Fibroblast of the aortic adventitia (primary cell): ENCODE measurements at regions not wholly inside any gene's neighbourhood (a gene's known extent, or its start where the extent isn't known, plus 50 kb on each side); places are given as distances from the start of the nearest gene placed in this dataset.
A peak's percentile ranks its signal among the peaks of the same experiment; 100 is the strongest.

Source experiments
- DNase-seq: peaks from one replicate; pipeline ENCODE4 v3.0.0-alpha.2; 2010; ENCODE audit warnings: low read depth
- H3K4me3 ChIP-seq: 2 replicates; pipeline ENCODE4 v1.5.1; 2011; ENCODE audit warnings: low read depth, mild to moderate bottlenecking, control low read depth, low read length, moderate library complexity
- TF ChIP-seq, protein P1 (sequence below): IDR thresholded peaks from 2 replicates; pipeline ENCODE4 v1.5.1; 2011; ENCODE audit warnings: mild to moderate bottlenecking, low read length, control low read depth, inconsistent platforms; ENCODE audit not compliant: insufficient read depth

DNA sequence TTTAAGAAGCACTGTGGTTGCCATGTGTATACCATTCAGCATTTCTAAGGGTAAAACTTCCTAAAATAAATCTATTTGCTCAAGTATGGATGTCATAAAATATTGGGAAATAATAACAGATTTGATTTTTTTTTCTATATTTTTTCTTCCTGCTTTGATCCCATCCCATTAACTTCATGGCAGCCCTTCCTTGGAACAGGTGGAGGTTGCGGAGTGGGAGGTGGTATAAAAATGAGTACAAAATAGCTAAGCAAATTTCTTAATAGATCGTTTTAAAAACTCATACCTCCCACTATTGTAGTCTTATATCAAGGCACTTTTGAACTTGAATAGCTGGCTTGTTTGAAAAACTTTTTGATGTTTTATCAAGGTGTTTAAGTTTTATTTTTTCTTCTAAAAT, 152.1 kb upstream of the KYNU start:
- TF ChIP-seq, protein P1, sequence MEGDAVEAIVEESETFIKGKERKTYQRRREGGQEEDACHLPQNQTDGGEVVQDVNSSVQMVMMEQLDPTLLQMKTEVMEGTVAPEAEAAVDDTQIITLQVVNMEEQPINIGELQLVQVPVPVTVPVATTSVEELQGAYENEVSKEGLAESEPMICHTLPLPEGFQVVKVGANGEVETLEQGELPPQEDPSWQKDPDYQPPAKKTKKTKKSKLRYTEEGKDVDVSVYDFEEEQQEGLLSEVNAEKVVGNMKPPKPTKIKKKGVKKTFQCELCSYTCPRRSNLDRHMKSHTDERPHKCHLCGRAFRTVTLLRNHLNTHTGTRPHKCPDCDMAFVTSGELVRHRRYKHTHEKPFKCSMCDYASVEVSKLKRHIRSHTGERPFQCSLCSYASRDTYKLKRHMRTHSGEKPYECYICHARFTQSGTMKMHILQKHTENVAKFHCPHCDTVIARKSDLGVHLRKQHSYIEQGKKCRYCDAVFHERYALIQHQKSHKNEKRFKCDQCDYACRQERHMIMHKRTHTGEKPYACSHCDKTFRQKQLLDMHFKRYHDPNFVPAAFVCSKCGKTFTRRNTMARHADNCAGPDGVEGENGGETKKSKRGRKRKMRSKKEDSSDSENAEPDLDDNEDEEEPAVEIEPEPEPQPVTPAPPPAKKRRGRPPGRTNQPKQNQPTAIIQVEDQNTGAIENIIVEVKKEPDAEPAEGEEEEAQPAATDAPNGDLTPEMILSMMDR = no peak

DNA sequence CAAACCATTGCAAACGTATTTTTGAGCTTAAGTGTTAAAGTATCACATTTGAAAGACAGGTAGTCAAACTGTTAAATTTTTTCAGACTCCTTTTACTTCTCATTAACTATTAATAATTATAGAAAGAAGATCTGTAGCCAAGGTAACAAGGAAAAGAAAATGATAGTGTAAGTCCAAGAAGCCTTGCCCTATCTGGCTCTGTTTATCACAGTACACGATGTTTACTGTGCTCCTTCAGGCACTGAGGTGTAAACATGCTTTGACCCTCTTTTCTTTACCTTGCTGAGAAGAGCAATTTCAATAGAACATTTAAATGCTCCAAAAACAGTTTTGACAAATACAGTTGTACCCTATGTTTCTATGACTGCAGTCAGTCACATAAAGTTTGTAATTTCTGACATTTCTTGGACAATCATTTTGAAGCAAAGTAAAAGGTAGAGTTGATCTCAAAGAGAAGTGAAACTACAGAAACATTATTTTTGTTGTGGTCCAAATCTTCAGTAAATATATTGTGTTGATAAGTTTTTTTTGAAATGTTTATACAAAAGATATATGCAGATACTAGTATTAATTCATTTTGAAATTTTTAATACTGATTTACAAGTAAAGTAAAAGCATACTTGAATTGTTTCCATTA, 152.6 kb upstream of the KYNU start:
- no peak for DNase-seq
- TF ChIP-seq, protein P1 = no peak
- H3K4me3 ChIP-seq = no peak overlapping the region

More for the DNA sequence above, 152.1 kb upstream of the KYNU start:
- H3K4me3 ChIP-seq = no peak overlapping the region
- no peak for DNase-seq

DNA sequence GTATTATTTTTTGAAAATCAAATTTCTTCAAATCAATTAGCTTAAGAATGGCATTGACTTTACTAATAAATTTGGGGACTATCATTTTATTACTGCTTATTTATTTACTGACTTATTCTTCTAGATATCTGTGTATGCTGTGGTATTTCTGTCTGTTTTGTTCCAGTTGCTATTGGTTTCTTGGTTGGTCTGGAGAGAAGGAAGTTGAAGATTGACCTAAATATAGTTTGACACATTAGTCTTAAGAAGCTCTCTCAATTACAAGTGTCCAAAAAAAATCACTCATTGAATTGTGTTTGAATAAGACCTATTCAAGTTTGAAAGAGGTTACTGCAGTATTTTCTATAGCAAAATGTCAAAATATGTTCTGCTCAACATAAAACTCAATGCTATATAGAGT, 153.3 kb upstream of the KYNU start:
- DNase-seq = no peak
- no peak overlapping the region for H3K4me3 ChIP-seq
- TF ChIP-seq, protein P1 = no peak

DNA sequence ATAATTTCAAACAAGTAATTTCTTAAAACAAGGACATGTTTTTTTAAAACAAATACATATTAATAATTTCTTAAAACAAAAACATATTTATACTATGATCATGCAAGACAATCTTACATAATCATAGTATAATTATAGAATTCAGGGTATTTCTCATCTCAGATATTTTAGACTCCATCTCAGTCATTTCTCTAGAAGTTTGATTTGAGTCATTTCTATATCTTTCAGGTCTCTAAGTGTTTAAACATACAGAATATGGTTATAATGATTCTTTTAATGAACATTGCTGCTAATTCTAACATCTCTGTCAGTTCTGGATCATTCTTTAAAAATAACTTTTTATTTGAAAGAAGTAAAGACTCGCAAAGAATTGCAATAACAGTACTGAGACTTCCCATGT, 154.2 kb upstream of the KYNU start:
- TF ChIP-seq, protein P1 = no peak
- no peak overlapping the region for H3K4me3 ChIP-seq
- no peak for DNase-seq

DNA sequence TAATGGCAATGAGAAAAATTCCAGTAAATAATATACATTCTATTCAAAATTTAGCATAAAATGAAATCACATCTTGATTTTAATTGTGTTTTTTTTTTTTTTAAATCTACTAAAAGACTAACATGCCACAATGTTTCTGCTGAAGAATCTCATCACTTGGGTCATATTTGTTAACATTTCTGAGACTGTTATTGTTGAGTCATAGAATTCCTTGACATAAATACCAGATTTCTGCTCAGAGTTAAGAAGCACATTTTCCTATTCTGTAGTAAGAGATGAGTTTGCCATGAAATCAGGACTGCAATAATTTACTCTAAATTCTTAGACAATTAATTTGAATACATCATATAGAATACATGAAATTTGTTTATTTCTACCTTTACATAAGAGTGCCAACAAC, 154.9 kb upstream of the KYNU start:
- DNase-seq = peak; percentile 43
- H3K4me3 ChIP-seq = no peak overlapping the region
- TF ChIP-seq, protein P1 = no peak

DNA sequence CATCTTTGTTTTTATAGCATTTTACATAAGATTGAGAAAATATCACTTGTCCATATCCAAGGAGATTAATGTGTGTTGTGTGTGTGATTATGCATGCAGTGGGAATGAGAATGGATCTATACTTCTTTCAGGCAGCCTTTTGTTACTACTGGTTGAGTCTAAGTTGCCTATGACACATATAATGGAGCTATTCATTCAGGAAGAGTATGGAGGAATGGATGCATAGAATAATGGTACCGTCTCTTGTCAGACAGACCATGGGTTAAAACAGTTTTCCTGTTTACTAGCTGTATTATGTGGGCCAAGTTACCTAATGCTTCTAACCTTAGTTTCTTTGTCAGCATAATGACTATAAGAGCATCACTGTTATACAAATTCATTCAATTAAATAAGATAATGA, 155.4 kb upstream of the KYNU start:
- TF ChIP-seq, protein P1 = no peak
- DNase-seq = no peak
- H3K4me3 ChIP-seq = no peak overlapping the region

DNA sequence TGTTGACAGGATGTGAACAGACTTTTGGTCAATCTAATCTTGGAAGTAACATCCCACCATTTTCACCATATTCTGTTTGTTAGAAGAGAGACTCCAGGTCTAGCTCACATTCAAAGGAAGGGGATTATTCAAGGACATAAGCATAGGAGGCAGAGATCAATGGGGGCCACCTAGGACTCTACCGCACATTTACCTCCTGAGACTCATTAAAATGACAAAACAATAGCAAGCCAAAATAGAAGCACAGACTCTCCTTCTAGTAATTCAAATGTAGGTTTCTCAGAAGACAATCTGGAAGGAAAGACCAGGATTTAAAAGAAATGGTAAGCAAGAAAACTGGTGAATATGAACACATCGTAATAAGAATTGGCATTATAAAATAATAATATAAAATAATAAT, 156.4 kb upstream of the KYNU start:
- DNase-seq = no peak
- TF ChIP-seq, protein P1 = no peak
- H3K4me3 ChIP-seq = no peak overlapping the region
